HEK293 (cell line): ENCODE measurements at regions not wholly inside any gene's neighbourhood (a gene's known extent, or its start where the extent isn't known, plus 50 kb on each side); places are given as distances from the start of the nearest gene placed in this dataset.

Experiments used
- CTCF ChIA-PET: fragments of 350-600 bp; formaldehyde crosslinking; extraction: SDS; loops from one replicate; lab custom pipeline; 2021; ENCODE audit warnings: antibody characterized with exemption; lab: Yijun Ruan, JAX
- POLR2A ChIA-PET: fragments of 300-600 bp; formaldehyde crosslinking; extraction: SDS; loops from one replicate; lab custom pipeline; 2020; ENCODE audit warnings: antibody characterized with exemption, inconsistent platforms; lab: Yijun Ruan, JAX
- H3K27ac ChIP-seq: fragments of 200-500 bp; sonication (Bioruptor generic); 2 replicates; pipeline ENCODE4 v1.5.1; 2014; ENCODE audit warnings: low read depth, low read length, control low read depth, inconsistent platforms; ENCODE audit errors: extremely low read depth
- H3K36me3 ChIP-seq, 2 experiments: fragments of 200-500 bp in 1 of 2; sonication (Bioruptor generic) in 1 of 2; 1 replicate in 1 of 2; 2 replicates in 1 of 2; pipeline ENCODE4 v1.5.1; 2014 to 2017; ENCODE audit warnings: inconsistent platforms in 2 of 2, low read length in 2 of 2; ENCODE audit not compliant: control insufficient read depth in 2 of 2, insufficient read depth in 1 of 2
- H3K4me1 ChIP-seq: fragments of 200-500 bp; sonication (Bioruptor generic); 2 replicates; pipeline ENCODE4 v1.5.1; 2014; ENCODE audit warnings: mild to moderate bottlenecking, low read length, inconsistent platforms; ENCODE audit not compliant: control insufficient read depth, insufficient read depth
- H3K4me3 ChIP-seq: 2 replicates; pipeline ENCODE4 v1.5.1; 2011; ENCODE audit warnings: low read depth, mild to moderate bottlenecking, control low read depth, low read length, moderate library complexity
- H3K9me3 ChIP-seq: fragments of 200-500 bp; sonication (Bioruptor generic); 2 replicates; pipeline ENCODE4 v1.5.1; 2014; ENCODE audit warnings: low read depth, low read length, inconsistent platforms; ENCODE audit not compliant: control insufficient read depth, insufficient read depth
- KLF10 ChIP-seq: fragments of 450-650 bp; IDR thresholded peaks from 2 replicates; pipeline ENCODE4 v1.5.1; 2018; ENCODE audit warnings: missing biosample characterization, mild to moderate bottlenecking, missing genetic modification characterization
- RBAK ChIP-seq: fragments of 450-650 bp; formaldehyde crosslinking; IDR thresholded peaks from 2 replicates; pipeline ENCODE4 v1.5.1; 2016; ENCODE audit warnings: missing biosample characterization, missing genetic modification characterization
- SP2 ChIP-seq: fragments of 450-650 bp; formaldehyde crosslinking; IDR thresholded peaks from 2 replicates; pipeline ENCODE4 v1.5.1; 2016; ENCODE audit warnings: missing biosample characterization, missing genetic modification characterization
- ZBTB20 ChIP-seq: fragments of 450-650 bp; formaldehyde crosslinking; IDR thresholded peaks from 2 replicates; pipeline ENCODE4 v1.5.1; 2016; ENCODE audit warnings: missing biosample characterization, missing genetic modification characterization
- ZBTB7A ChIP-seq: fragments of 450-650 bp; formaldehyde crosslinking; IDR thresholded peaks from 2 replicates; pipeline ENCODE4 v1.5.1; 2016; ENCODE audit warnings: low read depth, missing biosample characterization, missing genetic modification characterization
- ZFP37 ChIP-seq: fragments of 450-650 bp; formaldehyde crosslinking; IDR thresholded peaks from 2 replicates; pipeline ENCODE4 v1.5.1; 2016; ENCODE audit warnings: missing biosample characterization, missing genetic modification characterization
- ZNF248 ChIP-seq: fragments of 450-650 bp; formaldehyde crosslinking; IDR thresholded peaks from 2 replicates; pipeline ENCODE4 v1.5.1; 2017; ENCODE audit warnings: missing biosample characterization, missing genetic modification characterization
- ZNF292 ChIP-seq: fragments of 450-650 bp; formaldehyde crosslinking; IDR thresholded peaks from 2 replicates; pipeline ENCODE4 v1.5.1; 2016; ENCODE audit warnings: low read depth, missing biosample characterization, missing genetic modification characterization, borderline replicate concordance
- ZNF37A ChIP-seq: fragments of 450-650 bp; IDR thresholded peaks from 2 replicates; pipeline ENCODE4 v1.5.1; 2018; ENCODE audit warnings: missing biosample characterization, missing genetic modification characterization
- ZNF521 ChIP-seq: fragments of 450-650 bp; formaldehyde crosslinking; IDR thresholded peaks from 2 replicates; pipeline ENCODE4 v1.5.1; 2017; ENCODE audit warnings: missing biosample characterization, mild to moderate bottlenecking, missing genetic modification characterization
- ZNF600 ChIP-seq: fragments of 450-650 bp; formaldehyde crosslinking; IDR thresholded peaks from 2 replicates; pipeline ENCODE4 v1.5.1; 2016; ENCODE audit warnings: missing biosample characterization, missing genetic modification characterization
- ZNF658 ChIP-seq: fragments of 450-650 bp; formaldehyde crosslinking; IDR thresholded peaks from 2 replicates; pipeline ENCODE4; 2016; ENCODE audit warnings: missing biosample characterization, missing genetic modification characterization
- ZNF707 ChIP-seq: fragments of 450-650 bp; formaldehyde crosslinking; IDR thresholded peaks from 2 replicates; pipeline ENCODE4 v1.5.1; 2016; ENCODE audit warnings: missing biosample characterization, missing genetic modification characterization
- ZNF837 ChIP-seq: fragments of 450-650 bp; formaldehyde crosslinking; IDR thresholded peaks from 2 replicates; pipeline ENCODE4 v1.5.1; 2016; ENCODE audit warnings: missing biosample characterization, missing genetic modification characterization
- ZNF843 ChIP-seq: fragments of 450-650 bp; formaldehyde crosslinking; IDR thresholded peaks from 2 replicates; pipeline ENCODE4 v1.5.1; 2016; ENCODE audit warnings: missing biosample characterization, missing genetic modification characterization
- TF ChIP-seq, protein P1 (sequence below): fragments of 450-650 bp; formaldehyde crosslinking; IDR thresholded peaks from 2 replicates; pipeline ENCODE4 v1.5.1; 2016; ENCODE audit warnings: missing biosample characterization, missing genetic modification characterization
- TF ChIP-seq, protein P2 (sequence below): fragments of 450-650 bp; formaldehyde crosslinking; IDR thresholded peaks from 2 replicates; pipeline ENCODE4 v1.5.1; 2016; ENCODE audit warnings: missing biosample characterization, missing genetic modification characterization
- TF ChIP-seq, protein P3 (sequence below): fragments of 450-650 bp; IDR thresholded peaks from 2 replicates; pipeline ENCODE4 v1.5.1; 2018; ENCODE audit warnings: missing biosample characterization, mild to moderate bottlenecking, missing genetic modification characterization

DNA sequence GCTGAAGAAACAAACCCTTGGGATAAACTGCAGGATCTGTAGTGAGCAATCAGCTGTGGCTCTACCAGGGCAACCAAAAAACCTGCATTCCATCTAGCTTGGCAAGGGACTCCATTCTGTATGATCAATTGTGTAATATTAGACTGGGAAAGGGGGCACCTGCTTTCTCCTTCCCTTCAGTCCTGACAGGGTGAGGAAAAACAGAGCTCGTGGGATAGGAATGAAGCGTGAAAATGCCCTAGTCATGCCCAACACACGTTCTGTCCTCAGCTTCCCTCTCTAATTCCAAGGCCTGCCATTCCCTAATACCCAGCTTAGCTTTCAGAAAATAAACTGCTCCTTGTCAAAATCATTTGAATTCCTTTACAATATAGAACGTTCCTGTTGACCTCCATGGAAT is 442.3 kb downstream of the PLPP3 start:
- no peaks in the 10 kb centered on the region for H3K36me3 ChIP-seq
- no peaks in the 10 kb centered on the region for H3K4me1 ChIP-seq
- POLR2A ChIA-PET = no interaction called here
- H3K27ac ChIP-seq = no peak overlapping the region
- H3K4me3 ChIP-seq = no peak overlapping the region
- TF ChIP-seq, protein P1, sequence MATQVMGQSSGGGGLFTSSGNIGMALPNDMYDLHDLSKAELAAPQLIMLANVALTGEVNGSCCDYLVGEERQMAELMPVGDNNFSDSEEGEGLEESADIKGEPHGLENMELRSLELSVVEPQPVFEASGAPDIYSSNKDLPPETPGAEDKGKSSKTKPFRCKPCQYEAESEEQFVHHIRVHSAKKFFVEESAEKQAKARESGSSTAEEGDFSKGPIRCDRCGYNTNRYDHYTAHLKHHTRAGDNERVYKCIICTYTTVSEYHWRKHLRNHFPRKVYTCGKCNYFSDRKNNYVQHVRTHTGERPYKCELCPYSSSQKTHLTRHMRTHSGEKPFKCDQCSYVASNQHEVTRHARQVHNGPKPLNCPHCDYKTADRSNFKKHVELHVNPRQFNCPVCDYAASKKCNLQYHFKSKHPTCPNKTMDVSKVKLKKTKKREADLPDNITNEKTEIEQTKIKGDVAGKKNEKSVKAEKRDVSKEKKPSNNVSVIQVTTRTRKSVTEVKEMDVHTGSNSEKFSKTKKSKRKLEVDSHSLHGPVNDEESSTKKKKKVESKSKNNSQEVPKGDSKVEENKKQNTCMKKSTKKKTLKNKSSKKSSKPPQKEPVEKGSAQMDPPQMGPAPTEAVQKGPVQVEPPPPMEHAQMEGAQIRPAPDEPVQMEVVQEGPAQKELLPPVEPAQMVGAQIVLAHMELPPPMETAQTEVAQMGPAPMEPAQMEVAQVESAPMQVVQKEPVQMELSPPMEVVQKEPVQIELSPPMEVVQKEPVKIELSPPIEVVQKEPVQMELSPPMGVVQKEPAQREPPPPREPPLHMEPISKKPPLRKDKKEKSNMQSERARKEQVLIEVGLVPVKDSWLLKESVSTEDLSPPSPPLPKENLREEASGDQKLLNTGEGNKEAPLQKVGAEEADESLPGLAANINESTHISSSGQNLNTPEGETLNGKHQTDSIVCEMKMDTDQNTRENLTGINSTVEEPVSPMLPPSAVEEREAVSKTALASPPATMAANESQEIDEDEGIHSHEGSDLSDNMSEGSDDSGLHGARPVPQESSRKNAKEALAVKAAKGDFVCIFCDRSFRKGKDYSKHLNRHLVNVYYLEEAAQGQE = no peak
- TF ChIP-seq, protein P2, sequence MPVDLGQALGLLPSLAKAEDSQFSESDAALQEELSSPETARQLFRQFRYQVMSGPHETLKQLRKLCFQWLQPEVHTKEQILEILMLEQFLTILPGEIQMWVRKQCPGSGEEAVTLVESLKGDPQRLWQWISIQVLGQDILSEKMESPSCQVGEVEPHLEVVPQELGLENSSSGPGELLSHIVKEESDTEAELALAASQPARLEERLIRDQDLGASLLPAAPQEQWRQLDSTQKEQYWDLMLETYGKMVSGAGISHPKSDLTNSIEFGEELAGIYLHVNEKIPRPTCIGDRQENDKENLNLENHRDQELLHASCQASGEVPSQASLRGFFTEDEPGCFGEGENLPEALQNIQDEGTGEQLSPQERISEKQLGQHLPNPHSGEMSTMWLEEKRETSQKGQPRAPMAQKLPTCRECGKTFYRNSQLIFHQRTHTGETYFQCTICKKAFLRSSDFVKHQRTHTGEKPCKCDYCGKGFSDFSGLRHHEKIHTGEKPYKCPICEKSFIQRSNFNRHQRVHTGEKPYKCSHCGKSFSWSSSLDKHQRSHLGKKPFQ (tag by site-specific recombination) = no peak
- no peak for TF ChIP-seq ZNF837 (tag by site-specific recombination)
- TF ChIP-seq ZNF521 (tag by site-specific recombination) = no peak
- CTCF ChIA-PET = interaction anchor here (0.8 kb wide), 1 partner anchor 93 kb away, joined by 3 read pairs; no protein-coding TSS in a partner anchor
- H3K9me3 ChIP-seq = no peaks in the 10 kb centered on the region

DNA sequence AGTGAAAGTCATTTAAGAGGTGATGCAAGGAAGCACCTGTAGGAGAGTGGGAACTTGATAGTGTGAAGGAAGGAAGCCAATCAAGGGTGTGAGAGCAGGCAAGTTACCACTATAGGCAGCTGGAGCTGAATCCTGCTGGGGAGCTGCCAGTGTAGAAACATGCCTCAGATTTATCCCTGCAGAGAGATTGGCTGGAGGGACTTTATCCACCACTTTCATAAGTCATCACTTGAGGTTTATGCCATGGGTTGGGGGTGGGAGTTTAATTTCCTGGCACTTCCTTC is 443.6 kb downstream of the PLPP3 start:
- H3K4me1 ChIP-seq = no peaks in the 10 kb centered on the region
- CTCF ChIA-PET = no interaction called here

DNA sequence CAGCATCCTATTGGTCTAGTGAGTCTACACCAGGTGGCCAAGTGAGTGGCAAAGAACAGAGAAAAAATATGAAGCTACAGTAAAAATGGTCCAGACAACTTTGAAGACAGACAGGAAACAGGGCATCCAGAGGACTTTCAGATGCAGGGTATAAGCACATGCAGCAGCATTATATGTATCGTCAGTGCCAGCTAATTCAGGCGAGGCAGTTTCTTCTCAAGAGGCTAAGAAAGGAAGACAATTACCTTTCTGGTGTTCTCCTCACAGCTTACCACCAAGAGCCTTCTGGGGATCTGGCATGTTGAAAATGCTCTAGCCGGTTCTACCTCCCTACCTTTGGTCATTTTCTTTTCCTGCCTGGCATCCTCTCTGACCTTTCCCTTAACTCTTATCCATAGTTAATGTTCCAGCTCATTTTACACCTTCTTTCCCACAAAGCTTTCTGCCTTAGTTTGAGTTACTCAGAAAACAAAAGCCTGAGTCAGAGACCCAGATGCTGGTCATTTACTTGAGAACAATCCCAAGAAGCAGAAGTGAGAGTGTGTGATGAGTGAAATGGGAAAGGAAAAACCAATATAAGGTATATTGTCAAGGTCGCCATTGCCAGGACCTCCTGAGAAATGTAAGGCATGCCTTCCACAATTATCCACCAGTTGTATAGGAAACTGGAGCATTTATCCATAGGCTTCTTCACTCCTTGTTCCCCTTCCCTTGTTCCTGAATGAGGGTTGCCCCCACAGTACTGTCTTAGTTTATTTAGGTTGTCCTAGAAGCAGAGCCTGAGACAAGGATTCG is 444.1 kb downstream of the PLPP3 start:
- H3K27ac ChIP-seq = no peak overlapping the region
- no peaks in the 10 kb centered on the region for H3K4me1 ChIP-seq
- no peaks in the 10 kb centered on the region for H3K36me3 ChIP-seq
- CTCF ChIA-PET = interaction anchor here (0.7 kb wide), 1 partner anchor 154 kb away, joined by 3 read pairs; no protein-coding TSS in a partner anchor
- H3K4me3 ChIP-seq = no peak overlapping the region
- no peaks in the 10 kb centered on the region for H3K9me3 ChIP-seq
- POLR2A ChIA-PET = no interaction called here
- TF ChIP-seq ZFP37 (tag by site-specific recombination) (no peak), ZNF843 (tag by site-specific recombination) (no peak), ZNF707 (tag by site-specific recombination) (no peak), ZNF658 (tag by site-specific recombination) (no peak), KLF10 (tag by site-specific recombination) (no peak), ZNF600 (tag by site-specific recombination) (no peak), ZNF292 (tag by site-specific recombination) (no peak), ZBTB7A (tag by site-specific recombination) (no peak), SP2 (tag by site-specific recombination) (no peak), ZNF37A (tag by site-specific recombination) (no peak), RBAK (no peak)
- TF ChIP-seq, protein P3, sequence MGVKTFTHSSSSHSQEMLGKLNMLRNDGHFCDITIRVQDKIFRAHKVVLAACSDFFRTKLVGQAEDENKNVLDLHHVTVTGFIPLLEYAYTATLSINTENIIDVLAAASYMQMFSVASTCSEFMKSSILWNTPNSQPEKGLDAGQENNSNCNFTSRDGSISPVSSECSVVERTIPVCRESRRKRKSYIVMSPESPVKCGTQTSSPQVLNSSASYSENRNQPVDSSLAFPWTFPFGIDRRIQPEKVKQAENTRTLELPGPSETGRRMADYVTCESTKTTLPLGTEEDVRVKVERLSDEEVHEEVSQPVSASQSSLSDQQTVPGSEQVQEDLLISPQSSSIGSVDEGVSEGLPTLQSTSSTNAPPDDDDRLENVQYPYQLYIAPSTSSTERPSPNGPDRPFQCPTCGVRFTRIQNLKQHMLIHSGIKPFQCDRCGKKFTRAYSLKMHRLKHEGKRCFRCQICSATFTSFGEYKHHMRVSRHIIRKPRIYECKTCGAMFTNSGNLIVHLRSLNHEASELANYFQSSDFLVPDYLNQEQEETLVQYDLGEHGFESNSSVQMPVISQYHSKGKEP = no peak

More for the DNA sequence above, 443.6 kb downstream of the PLPP3 start:
- POLR2A ChIA-PET = no interaction called here
- H3K9me3 ChIP-seq = no peaks in the 10 kb centered on the region
- no peak overlapping the region for H3K4me3 ChIP-seq
- H3K27ac ChIP-seq = no peak overlapping the region
- TF ChIP-seq ZNF292 (tag by site-specific recombination) (no peak), ZNF248 (tag by site-specific recombination) (no peak), ZBTB20 (tag by site-specific recombination) (no peak)
- TF ChIP-seq, protein P1 = no peak
- no peaks in the 10 kb centered on the region for H3K36me3 ChIP-seq
